HepG2 (cell line): ENCODE measurements at regions not wholly inside any gene's neighbourhood (a gene's known extent, or its start where the extent isn't known, plus 50 kb on each side); places are given as distances from the start of the nearest gene placed in this dataset.

Source experiments
- CCDC6 ChIP-seq: sonication (generic); formaldehyde crosslinking; IDR thresholded peaks from 2 replicates; pipeline ENCODE4 v1.8.1; 2022; ENCODE audit warnings: mild to moderate bottlenecking, missing genetic modification reagents, moderate library complexity
- CHD2 ChIP-seq: IDR thresholded peaks from 2 replicates; pipeline ENCODE4 v1.6.1; 2011; ENCODE audit warnings: low read depth, low read length, improper control_type of control experiment
- CTCF ChIP-seq: sonication (generic); formaldehyde crosslinking; IDR thresholded peaks from 2 replicates; pipeline ENCODE4 v1.5.0; 2020; ENCODE audit warnings: mild to moderate bottlenecking, missing genetic modification reagents, moderate library complexity
- NCOA5 ChIP-seq: sonication (generic); formaldehyde crosslinking; IDR thresholded peaks from 2 replicates; pipeline ENCODE4 v1.4.0; 2020; ENCODE audit warnings: missing genetic modification reagents
- POLR2A ChIP-seq, 2 experiments: IDR thresholded peaks; 2 replicates each; pipeline ENCODE4 v1.6.1; 2011; ENCODE audit warnings: low read depth in 2 of 2, low read length in 2 of 2, mild to moderate bottlenecking in 1 of 2, moderate library complexity in 1 of 2; ENCODE audit not compliant: insufficient read depth in 1 of 2
- RAD21 ChIP-seq: fragments of 450-650 bp; formaldehyde crosslinking; IDR thresholded peaks from 2 replicates; pipeline ENCODE4 v1.5.0; 2020; ENCODE audit warnings: mild to moderate bottlenecking
- SP1 ChIP-seq, 2 experiments: fragments of 450-650 bp in 1 of 2; sonication (generic) in 1 of 2; formaldehyde crosslinking in 1 of 2; IDR thresholded peaks; 2 replicates each; pipeline versions ENCODE4 v1.4.0 to v1.6.1; 2016 to 2020; ENCODE audit warnings: missing genetic modification reagents in 1 of 2
- TARDBP ChIP-seq: sonication (generic); formaldehyde crosslinking; IDR thresholded peaks from 2 replicates; pipeline ENCODE4 v1.8.0; 2022; ENCODE audit warnings: mild to moderate bottlenecking, missing genetic modification reagents
- ZFX ChIP-seq: sonication (generic); formaldehyde crosslinking; IDR thresholded peaks from 2 replicates; pipeline ENCODE4 v1.4.0; 2020; ENCODE audit warnings: mild to moderate bottlenecking, low read depth, missing genetic modification reagents, moderate library complexity
- ZNF724P ChIP-seq: sonication (generic); formaldehyde crosslinking; IDR thresholded peaks from 2 replicates; pipeline ENCODE4 v1.8.0; 2022; ENCODE audit warnings: missing genetic modification reagents, borderline replicate concordance
- ZSCAN30 ChIP-seq: sonication (generic); formaldehyde crosslinking; IDR thresholded peaks from 2 replicates; pipeline ENCODE4 v1.5.0; 2020; ENCODE audit warnings: mild to moderate bottlenecking, missing genetic modification reagents

DNA sequence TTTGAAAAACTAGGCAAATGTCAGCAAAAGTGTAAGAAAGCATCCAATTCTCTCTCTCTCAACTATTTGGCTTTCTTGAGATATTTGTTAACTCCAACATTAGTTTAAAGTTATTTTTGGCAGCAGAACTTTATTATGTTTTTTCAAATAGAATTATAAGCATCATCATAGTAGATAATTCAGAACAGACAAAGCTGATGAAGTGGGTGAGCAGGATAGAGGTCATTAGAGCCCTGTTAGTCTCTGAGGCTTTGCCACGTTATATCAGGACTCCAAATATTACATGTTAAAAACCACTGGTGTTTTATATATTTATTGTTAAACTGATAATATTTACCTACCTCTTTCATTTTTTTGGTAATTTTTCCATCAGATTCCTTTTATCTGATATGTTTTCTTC lies 903.0 kb downstream of the FSTL5 start:
- TF ChIP-seq ZFX (CRISPR knock-in tag) (no peak), POLR2A (IDR thresholded peaks at IDR 0.05; ENCODE audit: insufficient read depth in 1 of 2, low read depth in 2 of 2, low read length in 2 of 2) (no peak), SP1 (IDR thresholded peaks at IDR 0.05) (no peak), SP1 (CRISPR knock-in tag; IDR thresholded peaks at IDR 0.05) (no peak), ZNF724P (CRISPR knock-in tag) (no peak), CCDC6 (CRISPR knock-in tag) (no peak), CHD2 (no peak), NCOA5 (CRISPR knock-in tag) (no peak), TARDBP (CRISPR knock-in tag) (no peak), RAD21 (CRISPR knock-in tag) (no peak), ZSCAN30 (CRISPR knock-in tag) (no peak), CTCF (CRISPR knock-in tag) (no peak)
